Limb (tissue), 2 donors: ENCODE measurements at regions not wholly inside any gene's neighbourhood (a gene's known extent, or its start where the extent isn't known, plus 50 kb on each side); places are given as distances from the start of the nearest gene placed in this dataset.

ENCODE experiments used
- DNase-seq, 2 donors: peaks; one replicate each; pipeline ENCODE4 v3.0.0-alpha.2; 2016; ENCODE audit errors: extremely low spot score in 2 of 2

- DNase-seq: no peak
Measured at GRCh38 chr6:43856005-43856765, 86.2 kb downstream of the VEGFA start.

- no peak for DNase-seq
Measured at GRCh38 chr6:43855247-43855646, 85.2 kb downstream of the VEGFA start.

- DNase-seq: no peak
Measured at GRCh38 chr6:43853066-43853650, 83.1 kb downstream of the VEGFA start.

- no peak for DNase-seq
Measured at GRCh38 chr6:43852350-43852864, 82.4 kb downstream of the VEGFA start.

- DNase-seq: no peak
Measured at GRCh38 chr6:43851204-43851865, 81.3 kb downstream of the VEGFA start.

GRCh38 chr6:43850314-43851203 lies 80.5 kb downstream of the VEGFA start:
- no peak for DNase-seq

GRCh38 chr6:43849844-43850243 lies 79.8 kb downstream of the VEGFA start:
- DNase-seq: no peak

- DNase-seq: no peak
Measured at GRCh38 chr6:43848671-43849391, 78.8 kb downstream of the VEGFA start.

GRCh38 chr6:43847741-43848630 lies 78.0 kb downstream of the VEGFA start:
- no peak for DNase-seq

GRCh38 chr6:43846556-43846955 lies 76.5 kb downstream of the VEGFA start:
- DNase-seq: no peak

GRCh38 chr6:43845646-43846045 lies 75.6 kb downstream of the VEGFA start:
- DNase-seq: no peak

GRCh38 chr6:43843669-43844171 lies 73.7 kb downstream of the VEGFA start:
- no peak for DNase-seq

GRCh38 chr6:43843097-43843645 lies 73.2 kb downstream of the VEGFA start:
- no peak for DNase-seq

GRCh38 chr6:43842231-43842794 lies 72.3 kb downstream of the VEGFA start:
- DNase-seq: no peak

- DNase-seq: no peak
Measured at GRCh38 chr6:43840490-43841218, 70.6 kb downstream of the VEGFA start.

GRCh38 chr6:43838276-43839036 lies 68.4 kb downstream of the VEGFA start:
- no peak for DNase-seq

GRCh38 chr6:43837507-43837906 lies 67.5 kb downstream of the VEGFA start:
- DNase-seq: no peak
